Ishikawa (cell line): ENCODE measurements at regions not wholly inside any gene's neighbourhood (a gene's known extent, or its start where the extent isn't known, plus 50 kb on each side); places are given as distances from the start of the nearest gene placed in this dataset.

Experiments
- CEBPB ChIP-seq: IDR thresholded peaks from 2 replicates; pipeline ENCODE4 v1.6.1; 2012
- CREB1 ChIP-seq: IDR thresholded peaks from 2 replicates; pipeline ENCODE4 v1.6.1; 2012; ENCODE audit warnings: low read depth
- EGR1 ChIP-seq: IDR thresholded peaks from 2 replicates; pipeline ENCODE4 v1.6.1; 2012
- EP300 ChIP-seq: IDR thresholded peaks from 2 replicates; pipeline ENCODE4 v1.6.1; 2012; ENCODE audit warnings: borderline replicate concordance
- FOXM1 ChIP-seq: IDR thresholded peaks from 2 replicates; pipeline ENCODE4 v1.6.1; 2012; ENCODE audit warnings: low read depth, borderline replicate concordance
- NFIC ChIP-seq: IDR thresholded peaks from 2 replicates; pipeline ENCODE4 v1.6.1; 2012
- RAD21 ChIP-seq: IDR thresholded peaks from 2 replicates; pipeline ENCODE4 v1.6.1; 2012; ENCODE audit warnings: low read depth
- REST ChIP-seq: IDR thresholded peaks from 2 replicates; pipeline ENCODE4 v1.6.1; 2012; ENCODE audit warnings: low read depth, mild to moderate bottlenecking
- TAF1 ChIP-seq: IDR thresholded peaks from 2 replicates; pipeline ENCODE4 v1.6.1; 2012; ENCODE audit warnings: low read depth, mild to moderate bottlenecking
- TCF12 ChIP-seq: IDR thresholded peaks from 2 replicates; pipeline ENCODE4 v1.6.1; 2012; ENCODE audit warnings: low read depth
- TEAD4 ChIP-seq: IDR thresholded peaks from 2 replicates; pipeline ENCODE4 v1.6.1; 2012
- USF1 ChIP-seq: IDR thresholded peaks from 2 replicates; pipeline ENCODE4 v1.6.1; 2012
- YY1 ChIP-seq: IDR thresholded peaks from 2 replicates; pipeline ENCODE4 v1.6.1; 2012; ENCODE audit warnings: low read depth
- ZBTB7A ChIP-seq: IDR thresholded peaks from 2 replicates; pipeline ENCODE4 v1.6.1; 2012; ENCODE audit warnings: low read depth
- TF ChIP-seq, protein P1 (sequence below): IDR thresholded peaks from 2 replicates; pipeline ENCODE4 v1.6.1; 2012

DNA sequence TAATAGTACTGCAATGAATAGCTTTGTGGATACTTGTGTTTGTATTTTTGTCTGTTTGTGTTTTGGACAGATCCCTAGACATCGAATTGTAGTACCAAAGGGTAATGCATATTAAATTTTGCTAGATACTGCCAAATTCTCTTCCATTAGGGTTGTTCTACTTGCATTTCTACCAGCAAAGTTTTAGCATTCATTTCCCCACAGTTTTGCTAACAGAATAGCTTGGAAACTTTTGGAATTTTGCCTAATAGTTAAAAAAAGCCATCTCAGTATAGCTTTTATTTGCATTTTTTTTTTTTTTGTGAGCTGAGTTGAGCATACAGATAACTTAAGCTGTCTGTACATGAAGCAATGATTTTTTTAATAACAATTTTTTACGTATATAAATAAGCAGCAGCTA lies 1084.9 kb downstream of the ADGRL3 start:
- TF ChIP-seq TCF12: no peak
- no peak for TF ChIP-seq YY1
- TF ChIP-seq ZBTB7A: no peak
- TF ChIP-seq USF1: no peak

GRCh38 chr4:62279689-62280088 lies 1079.6 kb downstream of the ADGRL3 start:
- no peak for TF ChIP-seq YY1
- no peak for TF ChIP-seq TEAD4
- TF ChIP-seq ZBTB7A: no peak
- no peak for TF ChIP-seq CREB1
- no peak for TF ChIP-seq RAD21
- no peak for TF ChIP-seq EGR1
- TF ChIP-seq TAF1: no peak

GRCh38 chr4:62275470-62275869 lies 1075.3 kb downstream of the ADGRL3 start:
- TF ChIP-seq FOXM1 (no peak), EP300 (no peak), YY1 (no peak), USF1 (no peak), CREB1 (no peak), REST (no peak), TCF12 (no peak), RAD21 (no peak), NFIC (no peak), TAF1 (no peak), TEAD4 (no peak), CEBPB (no peak), ZBTB7A (no peak), EGR1 (no peak)
- TF ChIP-seq, protein P1, sequence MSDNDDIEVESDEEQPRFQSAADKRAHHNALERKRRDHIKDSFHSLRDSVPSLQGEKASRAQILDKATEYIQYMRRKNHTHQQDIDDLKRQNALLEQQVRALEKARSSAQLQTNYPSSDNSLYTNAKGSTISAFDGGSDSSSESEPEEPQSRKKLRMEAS: no peak

- TF ChIP-seq EGR1: no peak
- no peak for TF ChIP-seq TAF1
- TF ChIP-seq REST: no peak
These were observed 1074.7 kb downstream of the ADGRL3 start for GRCh38 chr4:62274782-62275181.

DNA sequence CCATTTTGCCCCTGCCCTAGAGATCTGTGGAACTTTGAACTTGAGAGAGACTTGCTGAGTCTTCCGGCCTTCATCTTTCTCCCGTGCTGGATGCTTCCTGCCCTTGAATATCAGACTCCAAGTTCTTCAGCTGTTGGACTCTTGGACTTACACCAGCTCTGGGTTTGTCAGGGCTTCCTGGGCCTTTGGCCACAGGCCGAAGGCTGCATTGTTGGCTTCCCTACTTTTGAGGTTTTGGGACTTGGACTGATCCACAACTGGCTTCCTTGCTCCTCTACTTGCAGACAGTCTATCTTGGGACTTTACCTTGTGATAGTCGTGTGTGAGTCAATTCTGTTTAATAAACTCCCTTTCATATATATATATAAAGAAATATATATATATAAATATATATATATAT lies 1071.0 kb downstream of the ADGRL3 start:
- TF ChIP-seq EGR1: no peak

DNA sequence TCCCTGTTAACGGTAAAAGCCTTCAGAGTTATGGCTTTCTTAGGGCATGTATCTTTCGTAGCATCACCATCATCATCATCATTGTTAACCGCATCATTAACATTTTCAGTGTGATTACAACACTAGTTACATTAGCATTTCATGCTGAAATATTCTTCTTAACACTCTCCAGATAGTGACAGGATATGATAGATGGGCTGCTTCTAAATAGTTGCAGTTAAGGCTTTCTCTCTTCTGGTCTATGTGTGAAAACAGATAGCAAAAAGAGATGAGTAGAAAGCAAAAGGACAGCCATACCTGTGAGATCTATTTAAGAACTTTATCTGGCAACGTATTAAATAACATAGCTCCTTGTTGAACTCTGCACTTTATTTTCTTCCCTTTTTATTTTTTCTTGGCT lies 1069.8 kb downstream of the ADGRL3 start:
- TF ChIP-seq USF1: no peak
- TF ChIP-seq TEAD4: no peak
- TF ChIP-seq EGR1: no peak
- TF ChIP-seq TAF1: no peak
- TF ChIP-seq, protein P1: no peak
- TF ChIP-seq FOXM1: no peak
- TF ChIP-seq REST: no peak
- no peak for TF ChIP-seq NFIC
- no peak for TF ChIP-seq TCF12
- no peak for TF ChIP-seq RAD21
- TF ChIP-seq ZBTB7A: no peak
- no peak for TF ChIP-seq CEBPB
- TF ChIP-seq YY1: no peak
- no peak for TF ChIP-seq EP300
- TF ChIP-seq CREB1: no peak
